DOHH2 (cell line): ENCODE measurements at regions not wholly inside any gene's neighbourhood (a gene's known extent, or its start where the extent isn't known, plus 50 kb on each side); places are given as distances from the start of the nearest gene placed in this dataset.

ENCODE experiments used
- EZH2phosphoT487 ChIP-seq: fragments of 200-600 bp; sonication (generic); IDR thresholded peaks from 2 replicates; pipeline ENCODE4 v1.6.1; 2017; ENCODE audit warnings: borderline replicate concordance, mild to moderate bottlenecking, antibody characterized with exemption, low read length, moderate library complexity, mixed read lengths
- TF ChIP-seq, protein P1 (sequence below): fragments of 200-600 bp; sonication (generic); IDR thresholded peaks from one replicate; pipeline ENCODE4 v1.5.1; 2014; ENCODE audit warnings: antibody characterized with exemption, mild to moderate bottlenecking, low read depth, low read length; ENCODE audit not compliant: poor library complexity, severe bottlenecking

DNA sequence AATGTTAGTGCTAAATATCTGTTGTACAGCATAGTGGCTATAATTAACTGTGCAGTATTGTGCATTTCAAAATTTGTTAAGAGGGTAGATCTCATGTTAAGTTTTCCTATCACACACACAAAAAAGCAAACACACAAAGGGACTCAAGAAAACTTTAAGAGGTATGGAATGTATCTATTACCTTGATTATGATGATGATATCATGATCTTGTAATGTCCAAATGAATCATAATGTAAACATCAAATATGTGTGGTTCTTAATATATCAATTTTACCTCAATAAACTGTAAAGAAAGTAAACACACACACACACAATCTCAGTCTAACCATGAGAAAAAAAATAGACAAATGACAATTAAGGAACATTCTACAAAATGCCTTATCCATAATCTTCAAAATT lies 934.6 kb downstream of the SLITRK1 start:
- TF ChIP-seq, protein P1, sequence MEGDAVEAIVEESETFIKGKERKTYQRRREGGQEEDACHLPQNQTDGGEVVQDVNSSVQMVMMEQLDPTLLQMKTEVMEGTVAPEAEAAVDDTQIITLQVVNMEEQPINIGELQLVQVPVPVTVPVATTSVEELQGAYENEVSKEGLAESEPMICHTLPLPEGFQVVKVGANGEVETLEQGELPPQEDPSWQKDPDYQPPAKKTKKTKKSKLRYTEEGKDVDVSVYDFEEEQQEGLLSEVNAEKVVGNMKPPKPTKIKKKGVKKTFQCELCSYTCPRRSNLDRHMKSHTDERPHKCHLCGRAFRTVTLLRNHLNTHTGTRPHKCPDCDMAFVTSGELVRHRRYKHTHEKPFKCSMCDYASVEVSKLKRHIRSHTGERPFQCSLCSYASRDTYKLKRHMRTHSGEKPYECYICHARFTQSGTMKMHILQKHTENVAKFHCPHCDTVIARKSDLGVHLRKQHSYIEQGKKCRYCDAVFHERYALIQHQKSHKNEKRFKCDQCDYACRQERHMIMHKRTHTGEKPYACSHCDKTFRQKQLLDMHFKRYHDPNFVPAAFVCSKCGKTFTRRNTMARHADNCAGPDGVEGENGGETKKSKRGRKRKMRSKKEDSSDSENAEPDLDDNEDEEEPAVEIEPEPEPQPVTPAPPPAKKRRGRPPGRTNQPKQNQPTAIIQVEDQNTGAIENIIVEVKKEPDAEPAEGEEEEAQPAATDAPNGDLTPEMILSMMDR, result no peak
- TF ChIP-seq EZH2phosphoT487, result no peak
